ENCODE measurements at regions not wholly inside any gene's neighbourhood (a gene's known extent, or its start where the extent isn't known, plus 50 kb on each side); places are given as distances from the start of the nearest gene placed in this dataset.

GRCh38 chr3:170780471-170780870 is 89.5 kb downstream of the RPL22L1 start:
- DNase-seq: no peak

- DNase-seq: no peak
These were observed 91.5 kb downstream of the RPL22L1 start for GRCh38 chr3:170778240-170779217.

DNA sequence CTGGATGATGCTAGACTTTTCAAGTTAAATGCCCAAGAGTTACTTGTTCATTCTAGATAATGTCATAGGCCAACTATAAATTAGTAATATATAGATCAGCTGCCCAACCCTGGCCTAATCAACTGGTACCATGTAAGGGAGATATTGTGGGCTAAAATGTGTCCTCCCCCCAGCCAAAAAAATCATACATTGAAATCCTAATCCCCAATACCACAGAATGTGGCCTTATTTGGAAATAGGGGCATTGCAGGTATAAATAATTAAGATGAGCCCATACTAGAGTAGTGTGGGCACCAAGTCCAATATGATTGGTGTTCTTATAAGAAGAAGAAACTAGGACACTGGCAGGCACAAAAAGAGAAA is 92.5 kb downstream of the RPL22L1 start:
- DNase-seq: no peak

DNA sequence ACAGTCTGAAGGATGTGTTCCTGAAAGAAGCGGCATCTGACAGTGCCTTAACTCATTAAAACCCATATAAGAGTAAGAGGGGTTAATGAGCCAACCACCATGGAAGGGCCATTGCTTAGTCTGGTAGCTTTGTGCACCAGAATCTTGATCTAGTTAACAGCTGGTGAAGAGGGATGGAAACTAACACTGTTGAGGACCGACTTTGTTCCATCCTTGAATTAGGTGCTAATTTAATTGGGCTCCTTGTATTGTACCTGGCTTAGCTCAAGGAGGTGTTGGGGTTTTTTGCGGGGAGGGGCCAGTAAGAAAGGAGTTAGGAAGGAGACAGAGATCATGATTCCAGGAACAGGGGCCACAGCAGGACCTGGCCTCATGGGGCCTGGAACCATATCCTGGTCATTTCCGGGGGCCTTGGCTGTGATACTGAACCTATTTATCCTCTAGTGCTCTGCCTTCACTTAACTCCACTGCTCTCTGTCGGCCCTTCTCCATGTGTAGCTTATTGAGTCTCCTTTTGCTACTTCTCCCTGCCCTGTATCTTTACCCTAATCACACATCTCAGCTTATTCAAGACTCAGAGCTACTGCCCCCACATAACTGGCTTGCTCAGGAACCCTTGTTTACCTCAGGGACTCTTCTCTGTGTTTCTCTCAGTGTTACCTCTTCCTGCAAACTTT is 93.0 kb downstream of the RPL22L1 start:
- no peak for DNase-seq

DNA sequence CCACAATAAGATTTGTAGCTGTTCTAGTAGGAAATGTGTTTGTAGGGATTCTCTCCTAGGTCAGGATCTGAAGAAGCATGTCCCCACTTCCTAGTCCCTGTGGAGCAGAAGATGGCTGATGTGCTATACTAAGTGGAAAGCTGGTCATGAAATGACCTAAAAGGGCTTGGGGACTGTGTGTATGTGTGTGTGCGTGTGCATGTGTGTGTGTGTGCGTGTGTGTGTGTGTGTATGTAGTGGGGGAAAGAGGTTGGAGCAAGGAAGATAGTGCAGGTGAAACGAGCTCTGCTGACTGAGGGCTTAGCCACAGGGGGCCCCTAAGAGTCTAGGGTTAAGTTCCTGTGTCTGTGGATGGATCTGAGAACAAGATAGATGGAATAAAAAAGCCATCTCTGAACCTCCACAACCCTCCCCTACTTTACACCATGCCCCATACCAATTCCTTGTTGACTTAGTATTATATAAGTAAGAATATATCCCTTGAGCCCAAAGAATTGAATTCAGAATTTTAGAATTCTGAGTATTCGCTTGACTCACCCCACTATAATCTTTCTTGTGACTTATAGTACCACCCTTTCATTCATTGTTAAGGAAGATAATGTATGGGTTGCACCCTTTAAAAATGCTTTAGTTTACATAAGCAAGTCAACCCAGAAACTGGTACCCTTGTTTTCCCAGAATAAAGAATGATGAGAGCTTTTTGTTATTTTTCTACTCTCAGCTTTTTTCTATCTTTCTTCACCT is 96.1 kb downstream of the RPL22L1 start:
- no peak for DNase-seq

- DNase-seq: no peak
These were observed 97.8 kb downstream of the RPL22L1 start for GRCh38 chr3:170772175-170772574.

DNA sequence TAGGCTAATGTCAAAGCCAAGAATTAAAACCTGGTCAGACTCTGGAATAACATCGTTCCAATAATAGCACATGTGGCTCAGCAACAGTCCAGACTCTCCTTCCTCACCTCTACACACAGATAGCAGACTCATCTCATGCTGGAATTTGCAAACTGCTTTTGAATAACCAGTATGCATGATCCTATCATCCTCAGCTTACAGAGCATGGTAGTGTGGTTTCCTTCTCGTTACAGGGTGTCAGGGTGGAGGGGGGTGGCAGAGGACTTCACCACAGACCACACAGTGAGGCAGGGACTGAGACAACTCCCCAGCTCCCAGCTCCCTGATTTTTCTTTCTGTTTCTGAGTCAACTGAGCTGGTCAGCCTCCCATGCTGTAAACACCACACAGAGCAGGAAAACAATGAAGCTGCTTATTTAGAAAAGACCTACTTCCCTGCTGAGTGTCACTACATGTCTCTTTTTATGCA is 101.6 kb downstream of the RPL22L1 start:
- peak; percentile 45 for DNase-seq

DNA sequence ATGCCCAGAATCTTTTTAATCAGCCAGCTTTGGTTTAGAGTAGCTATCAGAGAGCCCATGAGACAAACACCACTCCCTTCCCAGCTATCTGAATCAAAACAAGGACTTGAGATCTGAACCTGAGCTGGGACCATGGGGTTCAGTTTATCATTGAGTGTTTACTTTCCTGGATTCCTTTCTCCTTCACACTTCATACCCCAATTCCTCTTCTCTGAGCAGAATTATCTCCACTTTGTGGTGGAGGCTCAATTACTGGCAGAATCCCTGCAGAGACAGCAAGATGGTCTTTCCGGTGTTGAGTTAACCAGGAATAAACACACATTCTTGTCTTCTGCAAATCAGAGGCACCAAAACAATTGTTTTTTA is 102.4 kb downstream of the RPL22L1 start:
- no peak for DNase-seq

- DNase-seq: no peak
These were observed 103.0 kb downstream of the RPL22L1 start for GRCh38 chr3:170766823-170767575.

DNA sequence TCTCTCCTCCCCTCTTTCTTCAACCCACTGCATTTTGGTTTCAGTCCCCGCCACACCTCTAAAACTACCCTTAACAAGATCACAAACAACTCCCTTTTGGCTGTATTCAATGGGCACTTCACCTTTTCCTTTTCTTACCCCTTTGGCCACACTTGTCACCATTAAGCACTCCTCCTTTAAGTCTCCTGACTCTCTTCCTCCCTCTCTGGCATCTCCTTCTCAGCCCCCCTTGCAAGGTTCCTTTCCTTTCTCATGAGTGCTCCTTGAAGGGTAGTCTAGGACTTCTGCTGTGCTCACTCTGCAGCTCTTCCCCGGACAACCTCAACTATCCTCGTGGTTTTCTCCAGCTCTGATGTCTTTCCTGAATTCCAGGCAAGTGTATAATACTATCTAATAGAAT is 103.7 kb downstream of the RPL22L1 start:
- no peak for DNase-seq

DNA sequence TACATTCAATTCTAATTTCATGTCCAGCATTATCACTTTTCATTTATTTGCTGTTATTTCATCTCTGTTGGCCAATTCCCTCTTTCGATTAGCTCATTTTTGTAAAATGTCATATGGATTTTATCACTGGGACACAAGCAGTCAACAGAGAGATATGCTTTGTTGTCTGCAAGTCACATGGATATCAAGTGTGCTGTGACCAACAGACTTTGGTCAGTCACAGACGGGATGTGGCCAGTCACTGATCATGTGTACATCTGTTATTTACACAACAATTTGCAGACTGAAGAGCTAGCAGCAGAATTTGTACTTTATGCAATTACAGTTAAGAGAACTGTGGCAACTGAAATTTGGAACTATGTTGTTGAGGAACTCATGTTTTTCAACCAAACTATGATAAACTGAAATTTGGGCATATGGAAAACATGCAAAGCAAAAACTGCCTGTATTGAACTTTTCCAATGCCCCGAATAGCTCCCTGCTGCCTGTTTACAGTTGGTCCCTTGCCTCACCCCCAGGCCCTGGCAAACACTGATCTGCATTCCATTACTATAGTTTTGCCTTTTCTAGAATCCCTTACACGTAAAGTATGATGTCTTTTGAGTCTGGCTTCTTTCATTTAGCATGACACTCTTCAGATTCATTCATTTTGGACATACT is 104.4 kb downstream of the RPL22L1 start:
- DNase-seq: no peak

GRCh38 chr3:170764017-170764416 is 106.0 kb downstream of the RPL22L1 start:
- DNase-seq: no peak

DNA sequence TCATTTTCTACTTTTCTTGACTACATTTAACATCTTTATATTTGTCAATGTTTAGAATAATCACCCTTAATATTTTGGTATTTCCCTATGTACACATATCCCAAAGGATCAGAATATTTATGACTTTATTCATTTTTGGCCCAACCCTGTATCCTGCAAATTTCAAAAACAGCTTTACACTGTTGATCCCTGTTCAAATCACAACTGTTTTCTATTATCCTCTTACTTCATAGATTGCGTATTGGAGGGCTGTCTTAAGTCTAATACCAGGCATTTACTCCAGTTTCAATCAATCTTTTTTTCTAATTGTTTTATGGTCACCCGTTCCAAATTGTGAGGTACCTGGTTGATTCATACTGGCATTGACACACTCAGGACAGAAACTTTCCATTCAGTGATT is 107.9 kb downstream of the RPL22L1 start:
- DNase-seq: no peak

DNA sequence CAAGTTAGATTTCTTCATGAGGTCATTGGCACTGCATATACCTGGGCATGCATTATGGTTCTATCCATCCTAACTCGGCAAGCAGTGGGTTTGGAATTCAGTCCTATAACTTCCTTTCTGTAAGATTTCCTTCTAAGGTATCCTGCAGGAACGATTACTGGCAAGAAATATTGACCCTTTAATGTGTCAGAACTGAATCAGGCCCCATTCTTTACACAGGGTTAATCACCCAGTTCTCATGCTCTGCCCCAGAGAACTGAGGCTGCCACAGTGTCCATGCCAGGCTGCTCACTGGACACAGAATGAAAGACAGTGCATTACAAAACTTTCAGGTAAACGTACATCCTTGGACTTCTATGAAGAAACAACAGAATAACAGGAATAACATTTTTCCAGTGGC is 108.9 kb downstream of the RPL22L1 start:
- DNase-seq: no peak

GRCh38 chr3:170760174-170760526 is 109.8 kb downstream of the RPL22L1 start:
- no peak for DNase-seq

DNA sequence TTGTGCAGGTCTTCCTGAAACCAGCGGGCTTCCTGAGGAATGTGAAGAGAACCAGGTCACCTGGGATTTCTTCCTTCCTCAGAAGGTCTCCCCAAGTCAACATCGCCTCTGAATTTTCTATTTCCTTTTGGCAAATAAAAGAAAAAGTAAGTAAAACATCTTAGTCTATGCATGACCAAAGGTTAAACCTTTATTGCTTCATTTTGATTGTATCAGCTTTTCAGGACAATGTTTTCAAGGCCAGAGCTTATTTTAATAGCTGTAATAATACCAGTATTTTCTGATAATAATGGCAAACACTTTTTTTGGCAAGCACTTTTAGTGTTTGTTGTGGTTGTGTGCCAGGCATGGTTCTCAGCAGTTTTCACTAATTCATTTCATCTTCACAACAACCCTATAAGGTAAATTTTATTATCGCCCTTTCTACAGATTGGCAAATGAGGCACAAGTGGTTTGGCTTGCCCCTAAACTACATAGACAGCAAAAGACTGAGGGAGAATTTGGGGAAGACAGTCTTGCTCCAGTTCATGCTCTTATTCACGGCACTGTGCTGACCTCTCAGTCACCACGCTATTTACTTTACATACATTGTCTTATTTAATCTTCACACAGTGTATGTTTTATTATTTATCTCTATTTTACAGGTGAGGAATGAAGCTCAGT is 110.4 kb downstream of the RPL22L1 start:
- DNase-seq: no peak

GRCh38 chr3:170757038-170757437 is 113.0 kb downstream of the RPL22L1 start:
- no peak for DNase-seq

GRCh38 chr3:170754311-170754693 is 115.7 kb downstream of the RPL22L1 start:
- DNase-seq: no peak

DNA sequence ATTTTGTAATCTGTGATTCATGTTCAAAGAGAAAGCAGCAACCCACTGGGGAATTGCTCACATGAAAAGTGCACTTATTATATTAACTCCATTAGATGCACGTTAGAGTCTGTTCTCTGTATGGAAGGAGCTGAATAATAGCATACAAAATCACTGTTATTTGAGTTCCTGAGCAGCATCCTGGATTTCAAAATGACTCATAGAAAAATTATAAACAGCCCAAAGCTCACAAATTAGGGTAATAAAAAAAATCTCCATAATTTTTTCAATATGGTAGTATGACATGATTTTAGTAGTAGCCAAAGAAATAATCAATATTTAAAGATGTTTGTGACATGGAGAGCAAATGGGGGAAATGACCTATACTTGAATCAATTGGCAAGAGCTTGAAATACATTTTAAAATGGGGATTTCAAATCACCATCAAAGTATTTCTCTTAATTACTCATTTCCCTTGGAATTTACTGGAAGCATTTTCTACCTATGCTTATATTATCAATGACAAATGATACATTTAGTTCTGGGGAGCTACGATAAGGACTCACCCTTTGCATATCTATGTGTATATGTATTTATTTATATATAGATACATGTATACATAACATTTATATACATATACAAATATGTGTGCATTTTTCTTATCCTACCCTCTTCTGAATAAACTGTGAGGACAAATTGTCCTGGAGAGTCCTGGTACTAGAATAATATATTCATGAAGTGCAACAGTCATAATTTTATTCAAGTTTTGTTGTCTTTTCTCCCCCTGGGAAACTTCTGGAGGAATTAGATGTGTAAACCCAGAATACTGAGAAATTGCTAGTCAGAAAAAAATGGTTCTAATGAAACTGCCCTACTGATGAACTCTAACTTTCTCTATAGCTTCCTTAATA is 116.3 kb downstream of the RPL22L1 start:
- DNase-seq: no peak

- DNase-seq: no peak
These were observed 117.3 kb downstream of the RPL22L1 start for GRCh38 chr3:170752571-170753155.
